SU-DHL-6 (cell line): ENCODE measurements at regions not wholly inside any gene's neighbourhood (a gene's known extent, or its start where the extent isn't known, plus 50 kb on each side); places are given as distances from the start of the nearest gene placed in this dataset.

ENCODE experiments used
- H2AFZ ChIP-seq: fragments of 200-600 bp; sonication (generic); 2 replicates; pipeline ENCODE4 v1.6.1; 2014; ENCODE audit warnings: low read depth, mild to moderate bottlenecking, moderate library complexity, mixed read lengths, antibody characterized with exemption, low read length; ENCODE audit not compliant: severe bottlenecking
- H3F3A ChIP-seq: fragments of 200-600 bp; shearing (Covaris generic); 2 replicates; pipeline ENCODE4 v1.6.0; 2016; ENCODE audit warnings: antibody characterized with exemption, mild to moderate bottlenecking; ENCODE audit not compliant: insufficient read depth
- H3K27ac ChIP-seq: fragments of 200-600 bp; sonication (generic); 2 replicates; pipeline ENCODE4 v1.5.1; 2016; ENCODE audit warnings: low read depth, mild to moderate bottlenecking, low read length, moderate library complexity, mixed read lengths
- H3K27me3 ChIP-seq: fragments of 200-600 bp; sonication (generic), shearing (Covaris generic); 2 replicates; pipeline ENCODE4 v1.6.0; 2014; ENCODE audit warnings: mild to moderate bottlenecking, low read length
- H3K36me3 ChIP-seq: fragments of 200-600 bp; sonication (generic); 2 replicates; pipeline ENCODE4 v1.6.1; 2014; ENCODE audit warnings: mild to moderate bottlenecking, low read length, mixed read lengths
- H3K4me2 ChIP-seq: fragments of 300-600, 200-600 bp; shearing (Covaris generic), sonication (generic); 2 replicates; pipeline ENCODE4 v1.6.0; 2014; ENCODE audit warnings: low read length, low read depth, mild to moderate bottlenecking; ENCODE audit not compliant: poor library complexity, severe bottlenecking
- H3K4me3 ChIP-seq: fragments of 200-600 bp; sonication (generic); 2 replicates; pipeline ENCODE4 v1.5.1; 2014; ENCODE audit warnings: antibody characterized with exemption, low read length, mild to moderate bottlenecking, mixed read lengths; ENCODE audit not compliant: insufficient read depth, poor library complexity, severe bottlenecking
- H3K79me2 ChIP-seq: fragments of 200-600 bp; sonication (generic); 2 replicates; pipeline ENCODE4 v1.6.1; 2014; ENCODE audit warnings: mild to moderate bottlenecking, low read length, moderate library complexity; ENCODE audit not compliant: insufficient read depth
- H3K9ac ChIP-seq: fragments of 200-600 bp; sonication (generic); 2 replicates; pipeline ENCODE4 v1.7.0; 2014; ENCODE audit warnings: mild to moderate bottlenecking, low read length
- H3K9me2 ChIP-seq: fragments of 200-600 bp; sonication (generic); replicated peaks from 2 replicates; pipeline ENCODE4 v1.6.1; 2014; ENCODE audit warnings: low read length; ENCODE audit not compliant: insufficient read depth
- H3K9me3 ChIP-seq: fragments of 200-600 bp; sonication (generic); 2 replicates; pipeline ENCODE4 v1.6.1; 2014; ENCODE audit warnings: low read length, mixed read lengths; ENCODE audit not compliant: insufficient read depth
- H4K20me1 ChIP-seq: fragments of 200-600 bp; sonication (generic); 2 replicates; pipeline ENCODE4 v1.6.1; 2014; ENCODE audit warnings: low read depth, mild to moderate bottlenecking, antibody characterized with exemption, low read length, moderate library complexity, mixed read lengths
- CTCF ChIP-seq: fragments of 200-600 bp; sonication (generic); IDR thresholded peaks from one replicate; pipeline ENCODE4 v1.5.1; 2017; ENCODE audit warnings: antibody characterized with exemption, mild to moderate bottlenecking, low read length, moderate library complexity; ENCODE audit not compliant: insufficient read depth, poor library complexity, severe bottlenecking
- EZH2phosphoT487 ChIP-seq: fragments of 200-600 bp; sonication (generic), shearing (Covaris generic); conservative IDR thresholded peaks from 2 replicates; pipeline ENCODE4 v1.6.1; 2018; ENCODE audit warnings: mild to moderate bottlenecking, antibody characterized with exemption, low read length, moderate library complexity, mixed read lengths

- Histone ChIP-seq H3K79me2 (no peaks in the 10 kb centered on the region), H3K36me3 (no peaks in the 10 kb centered on the region), H3K9me2 (no peaks in the 10 kb centered on the region), H3K4me2 (no peak overlapping the region), H3K4me3 (no peak overlapping the region), H4K20me1 (no peaks in the 10 kb centered on the region), H3F3A (no peaks in the 10 kb centered on the region), H3K9ac (no peak overlapping the region), H3K9me3 (no peaks in the 10 kb centered on the region), H2AFZ (no peak overlapping the region), H3K27ac (no peak overlapping the region), H3K27me3 (no peaks in the 10 kb centered on the region)
- TF ChIP-seq CTCF (no peak), EZH2phosphoT487 (no peak)
Observed at GRCh38 chr21:18164483-18164882, 80.2 kb upstream of the CHODL start.

GRCh38 chr21:18163956-18164355 is 80.7 kb upstream of the CHODL start:
- Histone ChIP-seq H3F3A (no peaks in the 10 kb centered on the region), H2AFZ (no peak overlapping the region), H3K9me2 (no peaks in the 10 kb centered on the region), H3K4me3 (no peak overlapping the region), H3K27me3 (no peaks in the 10 kb centered on the region), H3K9ac (no peak overlapping the region), H4K20me1 (no peaks in the 10 kb centered on the region), H3K36me3 (no peaks in the 10 kb centered on the region), H3K79me2 (no peaks in the 10 kb centered on the region), H3K4me2 (no peak overlapping the region), H3K9me3 (no peaks in the 10 kb centered on the region), H3K27ac (no peak overlapping the region)
- TF ChIP-seq CTCF = no peak
- TF ChIP-seq EZH2phosphoT487 = no peak

- no peaks in the 10 kb centered on the region for H3K9me2 ChIP-seq
- no peak overlapping the region for H3K4me2 ChIP-seq
- TF ChIP-seq EZH2phosphoT487 = no peak
- no peak for TF ChIP-seq CTCF
- no peaks in the 10 kb centered on the region for H3F3A ChIP-seq
- no peaks in the 10 kb centered on the region for H3K27me3 ChIP-seq
- no peak overlapping the region for H3K4me3 ChIP-seq
- H3K9ac ChIP-seq = no peak overlapping the region
- H2AFZ ChIP-seq = no peak overlapping the region
- no peaks in the 10 kb centered on the region for H4K20me1 ChIP-seq
- no peaks in the 10 kb centered on the region for H3K36me3 ChIP-seq
- no peaks in the 10 kb centered on the region for H3K9me3 ChIP-seq
- H3K27ac ChIP-seq = no peak overlapping the region
- H3K79me2 ChIP-seq = no peaks in the 10 kb centered on the region
Observed at GRCh38 chr21:18161841-18162240, 82.8 kb upstream of the CHODL start.

- Histone ChIP-seq H3K4me2 (no peak overlapping the region), H3K9me3 (no peaks in the 10 kb centered on the region), H3K9me2 (no peaks in the 10 kb centered on the region), H3K79me2 (no peaks in the 10 kb centered on the region), H3K4me3 (no peak overlapping the region), H3K9ac (no peak overlapping the region), H3K36me3 (no peaks in the 10 kb centered on the region), H2AFZ (no peak overlapping the region), H3K27ac (no peak overlapping the region), H3F3A (no peaks in the 10 kb centered on the region), H4K20me1 (no peaks in the 10 kb centered on the region), H3K27me3 (no peaks in the 10 kb centered on the region)
- no peak for TF ChIP-seq EZH2phosphoT487
- no peak for TF ChIP-seq CTCF
Observed at GRCh38 chr21:18157406-18157805, 87.2 kb upstream of the CHODL start.
